Central memory CD8-positive, alpha-beta T cell (primary cell): ENCODE measurements at regions not wholly inside any gene's neighbourhood (a gene's known extent, or its start where the extent isn't known, plus 50 kb on each side); places are given as distances from the start of the nearest gene placed in this dataset.

Experiments used
- ATAC-seq: fragments of 150-1000 bp; cut with Tn5 transposase; replicated peaks from 2 replicates; pipeline ENCODE4 v1.10.0; 2022; ENCODE audit warnings: mild to moderate bottlenecking, moderate FRiP score, moderate number of reproducible peaks; ENCODE audit not compliant: poor library complexity, severe bottlenecking; ENCODE audit errors: extremely low read depth
- DNase-seq, 2 donors: peaks; one replicate each; pipeline ENCODE4 v3.0.0; 2021; ENCODE audit warnings: low spot score in 2 of 2
- H3K27ac Mint-ChIP-seq: one replicate; pipeline ENCODE4 v1.8.0; 2022; ENCODE audit warnings: low read depth, mild to moderate bottlenecking, moderate library complexity, mixed read lengths
- H3K27me3 Mint-ChIP-seq: one replicate; pipeline ENCODE4 v1.8.0; 2022; ENCODE audit warnings: mixed read lengths
- H3K36me3 Mint-ChIP-seq: one replicate; pipeline ENCODE4 v1.8.0; 2022; ENCODE audit warnings: mild to moderate bottlenecking, moderate library complexity, mixed read lengths; ENCODE audit not compliant: insufficient read depth
- H3K4me1 Mint-ChIP-seq: one replicate; pipeline ENCODE4 v1.8.0; 2022; ENCODE audit warnings: mixed read lengths
- H3K4me3 Mint-ChIP-seq: one replicate; pipeline ENCODE4 v1.8.0; 2022; ENCODE audit warnings: mild to moderate bottlenecking, moderate library complexity, mixed read lengths
- H3K9me3 Mint-ChIP-seq: one replicate; pipeline ENCODE4 v1.8.0; 2022; ENCODE audit warnings: mixed read lengths

DNA sequence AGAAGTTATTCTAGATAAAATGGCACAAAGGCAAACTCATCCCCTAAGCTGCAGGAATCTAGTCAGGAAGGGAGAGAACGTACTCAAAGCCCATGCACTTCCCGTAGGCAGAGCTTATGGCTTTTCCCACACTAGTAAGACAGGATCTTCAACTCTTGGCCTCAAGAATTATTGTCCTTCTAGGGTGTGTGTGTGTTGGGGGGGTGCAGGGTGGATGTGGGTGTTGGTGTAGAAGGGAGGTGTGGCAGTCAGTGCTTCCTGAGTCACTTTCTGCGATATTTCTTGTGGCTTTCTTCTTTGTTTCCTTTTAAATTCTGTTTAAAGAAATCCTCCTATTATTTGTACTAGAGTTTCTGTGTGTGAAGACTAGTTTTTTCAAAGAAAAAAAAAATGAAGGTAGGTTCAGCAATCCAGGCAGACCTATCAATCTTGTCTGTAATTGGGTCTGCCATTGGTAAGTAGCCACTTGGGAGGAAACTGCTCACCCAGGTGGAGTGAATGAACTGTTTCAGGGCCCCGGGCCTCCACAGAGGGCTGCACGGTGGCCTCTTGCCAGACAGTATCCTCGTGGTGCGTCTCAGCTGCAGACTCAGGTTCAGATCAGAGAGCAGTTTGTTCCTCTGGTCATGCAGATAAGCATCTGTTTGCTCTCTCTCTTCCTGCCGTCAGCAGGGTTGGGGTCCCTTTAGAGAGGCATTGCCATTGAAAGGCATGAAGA is 131.9 kb downstream of the NPR3 start:
- Mint-ChIP-seq H3K27ac (no peak overlapping the region), H3K9me3 (no peaks in the 10 kb centered on the region), H3K4me1 (no peaks in the 10 kb centered on the region), H3K36me3 (no peaks in the 10 kb centered on the region), H3K4me3 (no peak overlapping the region), H3K27me3 (no peaks in the 10 kb centered on the region)
- no peak for DNase-seq
- ATAC-seq: no peak

DNA sequence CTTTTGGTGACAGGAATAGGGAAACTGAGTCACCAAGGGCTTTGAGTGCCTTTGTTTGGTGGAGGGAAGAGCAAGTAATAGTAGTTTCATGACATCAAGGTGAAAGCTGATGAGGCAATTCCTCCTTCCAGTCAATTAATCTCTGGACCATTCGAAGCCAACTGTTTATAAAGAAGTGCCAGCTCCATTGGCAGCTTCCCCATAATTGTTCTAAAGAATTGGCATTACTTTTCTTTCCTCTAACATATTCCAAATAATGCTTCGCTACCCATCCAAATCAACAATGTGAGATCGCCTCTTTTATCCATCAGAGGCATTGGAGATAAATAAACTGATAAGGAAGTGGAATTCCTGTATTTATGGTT is 132.4 kb downstream of the NPR3 start:
- Mint-ChIP-seq H3K27ac (no peak overlapping the region), H3K4me3 (no peak overlapping the region), H3K4me1 (no peaks in the 10 kb centered on the region), H3K36me3 (no peaks in the 10 kb centered on the region), H3K27me3 (no peaks in the 10 kb centered on the region), H3K9me3 (no peaks in the 10 kb centered on the region)
- ATAC-seq: no peak
- no peak for DNase-seq

DNA sequence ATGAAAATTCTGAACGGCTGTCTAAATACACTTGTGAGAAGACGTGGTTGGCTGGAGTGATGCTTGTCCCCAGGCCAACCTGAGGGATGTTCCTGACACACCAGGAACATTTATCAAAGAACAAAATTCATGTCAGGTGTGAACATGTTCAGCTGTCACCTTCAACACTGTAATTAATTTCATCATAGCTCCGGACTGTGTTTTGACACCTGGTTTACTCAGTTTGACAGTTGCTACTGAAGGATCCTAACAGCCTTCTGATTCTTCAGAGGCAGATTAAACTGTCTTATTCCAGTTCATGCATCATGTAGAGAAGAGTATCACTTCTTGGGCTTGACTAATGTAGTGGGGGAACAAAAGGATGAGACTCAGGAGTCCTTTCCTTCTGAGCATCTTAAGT is 134.1 kb downstream of the NPR3 start:
- no peak overlapping the region for H3K27ac Mint-ChIP-seq
- DNase-seq (no peak), ATAC-seq (no peak)
- no peaks in the 10 kb centered on the region for H3K4me1 Mint-ChIP-seq
- H3K4me3 Mint-ChIP-seq: no peak overlapping the region
- peaks cover 10% of the 10 kb centered on the region for H3K9me3 Mint-ChIP-seq
- no peaks in the 10 kb centered on the region for H3K36me3 Mint-ChIP-seq
- H3K27me3 Mint-ChIP-seq: no peaks in the 10 kb centered on the region

DNA sequence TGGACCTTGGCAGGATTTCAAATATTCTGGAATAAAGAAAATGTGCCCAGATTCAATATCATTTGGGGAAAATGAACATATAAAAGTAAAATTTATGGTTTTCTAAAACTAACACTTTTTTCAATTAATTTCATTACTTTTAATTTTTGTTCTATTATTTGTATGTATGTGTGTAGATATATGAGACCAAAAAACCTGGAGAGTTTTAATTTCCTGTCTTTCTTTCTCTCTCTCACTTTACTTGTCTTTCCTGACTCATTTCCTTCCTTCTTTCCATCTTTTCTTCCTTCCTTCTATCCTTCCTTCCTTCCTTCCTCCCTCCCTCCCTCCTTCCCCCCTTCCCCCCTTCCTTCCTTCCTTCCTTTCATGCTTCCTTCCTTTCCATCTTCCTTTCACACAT is 137.0 kb downstream of the NPR3 start:
- peaks cover 22% of the 10 kb centered on the region for H3K9me3 Mint-ChIP-seq
- H3K36me3 Mint-ChIP-seq: no peaks in the 10 kb centered on the region
- no peaks in the 10 kb centered on the region for H3K27me3 Mint-ChIP-seq
- no peaks in the 10 kb centered on the region for H3K4me1 Mint-ChIP-seq
- DNase-seq (no peak), ATAC-seq (no peak)
- no peak overlapping the region for H3K4me3 Mint-ChIP-seq
- H3K27ac Mint-ChIP-seq: no peak overlapping the region

DNA sequence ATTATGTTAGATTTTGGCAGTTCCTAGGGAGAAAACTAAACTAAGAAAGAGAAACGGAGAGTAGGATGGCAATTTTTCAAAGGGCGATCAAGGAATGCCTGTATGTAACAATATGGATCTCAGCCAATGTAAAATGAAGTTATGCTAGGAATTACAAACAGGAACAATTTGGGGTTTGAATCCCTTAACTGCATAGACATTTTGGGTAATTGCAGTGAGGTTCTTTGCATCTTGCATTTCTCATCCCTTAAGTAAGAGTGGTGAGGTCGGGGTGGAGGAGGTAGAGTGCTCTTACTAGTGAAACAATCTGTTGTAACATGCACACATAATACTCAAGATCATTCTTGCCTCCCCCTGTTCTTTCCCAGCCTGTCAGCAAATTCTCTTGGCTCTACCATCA is 137.6 kb downstream of the NPR3 start:
- DNase-seq (no peak), ATAC-seq (no peak)
- Mint-ChIP-seq H3K9me3 (peaks cover 22% of the 10 kb centered on the region), H3K27ac (no peak overlapping the region), H3K4me1 (no peaks in the 10 kb centered on the region), H3K4me3 (no peak overlapping the region), H3K27me3 (no peaks in the 10 kb centered on the region), H3K36me3 (no peaks in the 10 kb centered on the region)

DNA sequence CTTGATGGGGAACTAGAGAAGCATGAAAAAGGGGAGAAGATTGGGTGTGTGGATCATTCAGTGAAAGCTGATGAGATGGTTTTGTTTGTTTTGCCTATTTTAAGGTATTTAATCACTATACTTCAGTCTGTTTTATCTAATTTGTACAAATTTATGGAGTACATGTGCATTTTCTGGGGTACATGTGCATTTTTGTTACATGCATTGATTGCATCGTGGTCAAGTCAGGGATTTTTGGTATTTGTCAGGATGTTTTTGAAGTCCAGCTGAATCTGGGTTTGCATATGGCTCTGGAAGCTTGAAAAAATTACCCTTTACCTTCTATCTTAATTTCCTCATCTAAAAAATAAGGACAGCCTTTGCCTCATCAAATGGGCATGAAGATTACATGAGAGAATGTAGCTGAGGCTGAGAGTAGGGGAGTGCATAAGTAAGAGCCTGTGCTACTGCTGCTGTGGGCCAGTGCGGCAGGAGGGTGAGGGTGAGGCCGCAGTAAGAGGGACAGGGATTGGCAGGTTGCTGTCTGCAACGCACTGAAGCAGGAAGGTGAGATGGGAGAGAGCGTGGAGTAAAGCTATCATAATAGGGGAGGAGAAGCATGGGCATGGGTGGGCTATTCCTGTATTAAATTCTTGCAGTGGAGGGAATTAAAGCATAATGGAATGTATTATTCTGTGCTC is 139.8 kb downstream of the NPR3 start:
- DNase-seq (no peak), ATAC-seq (no peak)
- H3K4me3 Mint-ChIP-seq: no peak overlapping the region
- H3K9me3 Mint-ChIP-seq: peaks cover 31% of the 10 kb centered on the region
- no peaks in the 10 kb centered on the region for H3K4me1 Mint-ChIP-seq
- H3K27me3 Mint-ChIP-seq: no peaks in the 10 kb centered on the region
- H3K27ac Mint-ChIP-seq: no peak overlapping the region
- H3K36me3 Mint-ChIP-seq: no peaks in the 10 kb centered on the region

DNA sequence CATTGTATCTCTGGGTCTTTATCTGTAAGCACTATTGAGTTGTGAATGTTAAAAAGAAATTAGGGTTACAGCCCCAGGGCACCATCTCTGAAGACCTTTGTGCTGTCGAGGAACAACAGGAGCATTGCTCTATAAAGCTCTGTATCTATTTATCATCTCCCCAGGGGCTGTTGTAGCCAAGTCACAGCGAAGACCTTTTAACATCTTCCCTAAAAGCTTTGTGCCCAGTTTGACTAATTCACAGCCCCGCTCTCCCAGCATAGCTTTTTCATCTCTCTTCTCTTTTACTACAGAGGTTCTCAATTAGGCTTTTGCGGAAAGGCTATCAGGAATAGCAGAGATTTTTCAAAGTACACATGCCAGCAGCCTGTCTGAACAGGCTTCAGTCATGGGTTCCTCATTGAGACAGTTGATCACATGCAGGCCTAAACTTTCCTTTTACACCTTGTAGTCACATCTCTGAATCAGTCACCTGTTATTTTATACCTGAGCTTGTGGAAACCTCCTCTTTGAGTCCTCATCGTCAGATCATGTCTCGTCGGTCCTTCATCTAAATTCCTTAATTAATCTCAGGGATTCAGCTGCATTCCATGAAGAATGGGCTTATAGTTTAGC is 140.5 kb downstream of the NPR3 start:
- ATAC-seq: no peak
- no peaks in the 10 kb centered on the region for H3K27me3 Mint-ChIP-seq

DNA sequence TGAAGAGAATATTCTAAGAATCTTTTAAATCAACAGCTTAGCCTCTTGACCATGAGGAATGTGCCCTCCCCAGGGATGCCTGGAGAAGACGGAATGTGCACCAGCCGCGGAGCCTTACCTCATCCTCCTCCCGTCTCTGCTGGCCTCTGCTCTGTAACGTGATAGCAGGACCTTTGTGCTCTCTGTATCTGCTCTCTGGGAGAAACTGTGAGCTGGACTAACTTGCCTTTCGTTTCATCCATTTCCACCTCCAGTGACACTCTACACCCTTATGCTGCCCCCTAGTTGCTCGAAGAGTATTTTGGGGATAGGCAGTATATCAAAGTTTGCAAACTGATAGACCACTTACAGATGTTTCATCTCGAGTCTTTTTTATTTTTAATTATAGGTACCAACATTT is 141.4 kb downstream of the NPR3 start:
- Mint-ChIP-seq H3K36me3 (no peaks in the 10 kb centered on the region), H3K9me3 (peaks cover 31% of the 10 kb centered on the region), H3K4me3 (no peak overlapping the region), H3K27ac (no peak overlapping the region), H3K4me1 (no peaks in the 10 kb centered on the region), H3K27me3 (no peaks in the 10 kb centered on the region)
- ATAC-seq (no peak), DNase-seq (no peak)

More for the DNA sequence above, 140.5 kb downstream of the NPR3 start:
- Mint-ChIP-seq H3K36me3 (no peaks in the 10 kb centered on the region), H3K9me3 (peaks cover 31% of the 10 kb centered on the region), H3K4me1 (no peaks in the 10 kb centered on the region), H3K27ac (no peak overlapping the region), H3K4me3 (no peak overlapping the region)
- no peak for DNase-seq

DNA sequence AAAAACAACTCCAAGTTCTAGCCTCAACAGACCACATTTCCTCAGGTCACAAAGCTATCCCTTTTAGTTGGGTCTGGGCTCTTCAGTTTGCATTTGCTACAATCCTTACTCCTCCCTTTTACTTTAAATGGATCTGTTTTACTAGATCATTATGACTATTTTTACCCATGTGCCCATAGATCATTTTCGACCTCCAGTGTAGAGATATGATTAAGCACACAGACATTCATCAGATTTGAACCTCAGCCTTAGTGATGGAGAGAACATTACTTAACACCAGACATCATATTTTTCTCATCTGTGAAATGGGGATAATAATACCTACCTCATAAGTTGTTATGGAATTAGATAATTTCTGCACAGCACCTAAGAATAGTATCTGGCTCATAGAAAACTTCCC is 141.9 kb downstream of the NPR3 start:
- no peaks in the 10 kb centered on the region for H3K4me1 Mint-ChIP-seq
- H3K27ac Mint-ChIP-seq: no peak overlapping the region
- no peak overlapping the region for H3K4me3 Mint-ChIP-seq
- H3K36me3 Mint-ChIP-seq: no peaks in the 10 kb centered on the region
- peaks cover 31% of the 10 kb centered on the region for H3K9me3 Mint-ChIP-seq
- no peaks in the 10 kb centered on the region for H3K27me3 Mint-ChIP-seq
- no peak for ATAC-seq
- no peak for DNase-seq

DNA sequence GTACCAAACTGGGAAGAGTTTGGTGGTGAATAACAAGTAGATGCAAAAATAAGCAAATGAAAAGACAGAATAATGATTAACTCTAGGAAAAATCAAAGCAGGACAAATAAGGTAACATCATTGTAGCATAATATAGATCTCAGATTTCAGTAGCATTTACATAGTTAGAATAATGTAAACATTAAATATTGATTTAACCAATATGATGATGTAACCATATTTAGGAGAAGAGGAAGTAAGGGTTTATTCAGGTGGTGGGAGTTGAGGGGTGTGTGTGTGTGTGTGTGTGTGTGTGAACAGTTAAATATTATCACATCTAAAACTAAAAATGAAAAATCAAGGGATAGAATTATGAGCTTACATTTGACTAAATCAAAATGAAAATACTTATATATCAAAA is 143.4 kb downstream of the NPR3 start:
- no peak for DNase-seq
- Mint-ChIP-seq H3K4me3 (no peak overlapping the region), H3K9me3 (peaks cover 31% of the 10 kb centered on the region), H3K4me1 (no peaks in the 10 kb centered on the region), H3K27me3 (no peaks in the 10 kb centered on the region), H3K27ac (no peak overlapping the region), H3K36me3 (no peaks in the 10 kb centered on the region)
- no peak for ATAC-seq

DNA sequence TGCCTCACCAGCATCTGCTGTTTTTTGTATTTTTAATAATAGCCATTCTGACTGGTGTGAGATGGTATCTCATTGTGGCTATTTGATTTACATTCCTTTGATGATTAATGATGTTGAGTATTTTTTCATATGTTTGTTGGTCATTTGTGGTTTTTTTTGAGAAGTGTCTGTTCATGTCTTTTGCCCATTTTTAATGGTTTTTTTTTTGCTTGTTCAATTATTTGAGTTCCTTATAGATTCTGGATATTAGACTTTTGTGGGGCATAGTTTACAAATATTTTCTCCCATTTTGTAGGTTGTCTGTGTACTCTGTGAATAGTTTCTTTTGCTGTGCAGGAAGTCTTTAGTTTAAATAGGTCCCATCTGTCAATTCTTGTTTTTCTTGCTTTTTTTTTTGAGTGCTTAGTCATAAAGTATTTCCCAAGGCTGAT is 148.1 kb downstream of the NPR3 start:
- no peak for ATAC-seq
- Mint-ChIP-seq H3K4me1 (no peaks in the 10 kb centered on the region), H3K4me3 (no peak overlapping the region), H3K27ac (no peak overlapping the region), H3K36me3 (no peaks in the 10 kb centered on the region), H3K27me3 (no peaks in the 10 kb centered on the region), H3K9me3 (peaks cover 16% of the 10 kb centered on the region)
- no peak for DNase-seq

DNA sequence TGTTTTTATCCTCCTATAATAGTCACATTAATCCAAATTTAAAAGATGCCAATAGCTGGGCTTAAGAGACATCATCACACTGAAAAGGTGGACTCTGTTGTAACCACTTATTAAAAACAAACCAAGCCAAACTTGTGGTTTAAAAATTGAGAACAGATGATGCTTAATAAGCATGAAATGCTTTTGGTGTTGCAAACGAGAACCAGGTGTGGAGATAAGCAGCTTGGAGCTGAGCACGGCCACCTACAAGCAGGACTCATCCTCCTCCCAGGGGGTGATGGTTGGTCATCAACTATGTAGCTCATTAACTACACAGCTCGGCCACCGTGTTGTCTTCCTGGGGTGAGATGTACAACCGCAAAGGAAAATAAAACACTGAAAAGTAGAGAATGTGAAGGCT is 154.4 kb downstream of the NPR3 start:
- H3K9me3 Mint-ChIP-seq: peaks cover 23% of the 10 kb centered on the region
- ATAC-seq (no peak), DNase-seq (no peak)
- no peaks in the 10 kb centered on the region for H3K36me3 Mint-ChIP-seq
- H3K4me3 Mint-ChIP-seq: no peak overlapping the region
- H3K4me1 Mint-ChIP-seq: no peaks in the 10 kb centered on the region
- no peaks in the 10 kb centered on the region for H3K27me3 Mint-ChIP-seq
- H3K27ac Mint-ChIP-seq: no peak overlapping the region

DNA sequence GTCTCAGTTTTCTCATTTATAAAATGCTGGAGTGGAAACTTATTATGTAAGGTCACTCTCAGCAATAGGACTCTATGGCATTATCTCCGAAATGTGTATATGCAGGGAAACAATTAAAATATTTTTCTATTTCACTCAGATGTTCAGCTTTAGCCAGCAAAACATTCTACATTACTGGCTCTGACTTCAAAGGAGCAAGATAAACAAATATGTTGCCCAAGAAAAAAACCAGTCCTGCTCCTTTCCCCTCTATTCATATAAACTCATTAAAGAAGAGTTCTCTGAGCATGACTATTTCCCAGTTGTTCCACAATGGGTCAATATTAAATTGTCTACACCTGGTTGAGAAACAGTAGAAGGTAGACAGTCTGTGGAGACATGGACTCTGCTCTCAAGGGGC is 155.0 kb downstream of the NPR3 start:
- DNase-seq (no peak), ATAC-seq (no peak)
- Mint-ChIP-seq H3K27ac (no peak overlapping the region), H3K4me1 (no peaks in the 10 kb centered on the region), H3K36me3 (no peaks in the 10 kb centered on the region), H3K27me3 (no peaks in the 10 kb centered on the region), H3K9me3 (peaks cover 23% of the 10 kb centered on the region), H3K4me3 (no peak overlapping the region)
